Loucy (cell line): ENCODE measurements at regions not wholly inside any gene's neighbourhood (a gene's known extent, or its start where the extent isn't known, plus 50 kb on each side); places are given as distances from the start of the nearest gene placed in this dataset.

Experiments used
- EZH2phosphoT487 ChIP-seq: fragments of 200-600 bp; IDR thresholded peaks from 2 replicates; pipeline ENCODE4 v1.6.1; 2018; ENCODE audit warnings: antibody characterized with exemption, mild to moderate bottlenecking, moderate library complexity, borderline replicate concordance
- TF ChIP-seq, protein P1 (sequence below): fragments of 200-600 bp; sonication (generic); conservative IDR thresholded peaks from 2 replicates; pipeline ENCODE4 v1.5.1; 2014; ENCODE audit warnings: mild to moderate bottlenecking, antibody characterized with exemption, low read length

DNA sequence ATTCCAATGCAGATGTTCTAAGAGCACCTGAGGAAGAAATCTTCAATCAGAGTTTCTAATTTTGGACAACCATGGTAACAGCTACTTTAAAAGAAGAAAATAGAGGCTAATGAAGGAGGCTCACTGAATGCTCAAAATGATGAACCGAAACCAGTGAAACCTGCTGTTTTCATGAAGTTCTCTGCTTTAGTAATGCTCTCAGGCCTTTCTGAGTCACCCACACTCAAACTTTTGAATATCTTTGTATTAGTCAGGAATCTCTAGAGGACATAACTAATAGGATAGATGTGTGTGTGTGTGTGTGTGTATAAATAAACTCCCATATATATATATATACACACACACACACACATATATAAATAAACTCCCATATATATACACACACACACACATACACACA lies 76.9 kb upstream of the RIT2 start:
- TF ChIP-seq, protein P1, sequence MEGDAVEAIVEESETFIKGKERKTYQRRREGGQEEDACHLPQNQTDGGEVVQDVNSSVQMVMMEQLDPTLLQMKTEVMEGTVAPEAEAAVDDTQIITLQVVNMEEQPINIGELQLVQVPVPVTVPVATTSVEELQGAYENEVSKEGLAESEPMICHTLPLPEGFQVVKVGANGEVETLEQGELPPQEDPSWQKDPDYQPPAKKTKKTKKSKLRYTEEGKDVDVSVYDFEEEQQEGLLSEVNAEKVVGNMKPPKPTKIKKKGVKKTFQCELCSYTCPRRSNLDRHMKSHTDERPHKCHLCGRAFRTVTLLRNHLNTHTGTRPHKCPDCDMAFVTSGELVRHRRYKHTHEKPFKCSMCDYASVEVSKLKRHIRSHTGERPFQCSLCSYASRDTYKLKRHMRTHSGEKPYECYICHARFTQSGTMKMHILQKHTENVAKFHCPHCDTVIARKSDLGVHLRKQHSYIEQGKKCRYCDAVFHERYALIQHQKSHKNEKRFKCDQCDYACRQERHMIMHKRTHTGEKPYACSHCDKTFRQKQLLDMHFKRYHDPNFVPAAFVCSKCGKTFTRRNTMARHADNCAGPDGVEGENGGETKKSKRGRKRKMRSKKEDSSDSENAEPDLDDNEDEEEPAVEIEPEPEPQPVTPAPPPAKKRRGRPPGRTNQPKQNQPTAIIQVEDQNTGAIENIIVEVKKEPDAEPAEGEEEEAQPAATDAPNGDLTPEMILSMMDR = no peak
- no peak for TF ChIP-seq EZH2phosphoT487
